Body of pancreas (tissue), 4 donors: ENCODE measurements at regions not wholly inside any gene's neighbourhood (a gene's known extent, or its start where the extent isn't known, plus 50 kb on each side); places are given as distances from the start of the nearest gene placed in this dataset.
"Not testable (repeated sequence)": the region's sequence is repeated elsewhere in the genome, so short reads cannot be mapped to it uniquely, and the experiment has no call there.

Experiments
- ATAC-seq: fragments of 150-250 bp; one replicate; pipeline ENCODE4 v1.9.1; 2016
- DNase-seq, 4 donors: peaks; one replicate each; pipeline ENCODE4 v3.0.0-alpha.2; 2019
- H3K27ac ChIP-seq, 4 donors: fragments of 200-600 bp; sonication (generic); 1 replicate in 3 of 4; 2 replicates in 1 of 4; pipeline versions ENCODE4 v1.5.1 to v1.6.1; 2016 to 2019; ENCODE audit warnings: mild to moderate bottlenecking in 1 of 4, mixed read lengths in 1 of 4, moderate library complexity in 1 of 4
- H3K27me3 ChIP-seq, 2 donors: fragments of 200-600 bp; sonication (generic); one replicate each; pipeline ENCODE4 v1.6.0; 2016; ENCODE audit warnings: mild to moderate bottlenecking in 1 of 2
- H3K36me3 ChIP-seq, 2 donors: fragments of 200-600 bp; sonication (generic); replicated peaks in 1 of 2; 2 replicates each; pipeline ENCODE4 v1.5.1; 2016; ENCODE audit warnings: low read depth in 2 of 2; ENCODE audit not compliant: insufficient read depth in 1 of 2
- H3K4me1 ChIP-seq: fragments of 200-600 bp; sonication (generic); one replicate; pipeline ENCODE4 v1.6.0; 2016
- H3K4me3 ChIP-seq, 2 donors: fragments of 200-600 bp; sonication (generic); 1 replicate in 1 of 2; 2 replicates in 1 of 2; pipeline ENCODE4 v1.5.1; 2016 to 2019
- H3K9me3 ChIP-seq, 3 donors: fragments of 200-600 bp; sonication (generic); 1 replicate in 2 of 3; 2 replicates in 1 of 3; pipeline ENCODE4 v1.5.1; 2016
- CTCF ChIP-seq, 7 experiments: fragments of 450-650 bp in 4 of 7; fragments of 200-600 bp in 3 of 7; sonication (generic) in 3 of 7; IDR thresholded peaks; one replicate each; pipeline ENCODE4 v1.5.1; 2016 to 2019; ENCODE audit warnings: antibody characterized with exemption in 7 of 7
- POLR2A ChIP-seq, 3 donors: fragments of 450-650 bp; IDR thresholded peaks; one replicate each; pipeline ENCODE4 v1.6.1; 2016; ENCODE audit warnings: antibody characterized with exemption in 3 of 3, mild to moderate bottlenecking in 2 of 3
- WGBS, 2 donors: methylation state at CpG; one replicate each; pipeline ENCODE4 v1.1.5; 2017; 5-methylcytosine and 5-hydroxymethylcytosine counted together
- intact Hi-C: fragments of 100-400 bp; cut with DNase I; formaldehyde crosslinking; loops from one replicate; pipeline ENCODE4 v1.15.1; 2023

- WGBS, 2 donors: 13 to 38% methylated on average over 1 of the region's 1 CpG
- DNase-seq (no peak), ATAC-seq (no peak)
- Histone ChIP-seq H3K4me1 (no peaks in the 10 kb centered on the region), H3K27me3 (no peaks in the 10 kb centered on the region), H3K36me3 (no peaks in the 10 kb centered on the region), H3K4me3 (no peak overlapping the region), H3K9me3 (no peaks in the 10 kb centered on the region), H3K27ac (no peak overlapping the region)
- intact Hi-C loops: no loop called here
- no peak for TF ChIP-seq CTCF (IDR thresholded peaks at IDR 0.05)
- no peak for TF ChIP-seq POLR2A (IDR thresholded peaks at IDR 0.05)
Measured at GRCh38 chr2:142710336-142710735, 167.1 kb upstream of the KYNU start.

GRCh38 chr2:142707318-142707717, 170.1 kb upstream of the KYNU start:
- Histone ChIP-seq H3K4me1 (no peaks in the 10 kb centered on the region), H3K27ac (no peak overlapping the region), H3K4me3 (no peak overlapping the region), H3K27me3 (no peaks in the 10 kb centered on the region), H3K9me3 (no peaks in the 10 kb centered on the region), H3K36me3 (no peaks in the 10 kb centered on the region)
- intact Hi-C loops: no loop called here
- TF ChIP-seq POLR2A (IDR thresholded peaks at IDR 0.05): no peak
- DNase-seq (no peak), ATAC-seq (no peak)
- 84 to 88% methylated on average over 14 of the region's 14 CpGs for WGBS, 2 donors

- ATAC-seq, H3K27ac ChIP-seq, DNase-seq, H3K36me3 ChIP-seq, H3K9me3 ChIP-seq, H3K27me3 ChIP-seq, intact Hi-C loops, H3K4me3 ChIP-seq, H3K4me1 ChIP-seq: not testable (repeated sequence)
- 86 to 89% methylated on average over 3 to 5 of the region's 24 CpGs for WGBS, 2 donors
Measured at GRCh38 chr2:142702397-142702796, 175.1 kb upstream of the KYNU start.

- H3K27ac ChIP-seq: peak overlapping the region in 2 of 4 donors; percentile 15 to 29
- DNase-seq: peak in 2 of 4 donors; percentile 6 to 16
- H3K4me1 ChIP-seq, H3K36me3 ChIP-seq, H3K27me3 ChIP-seq, H3K9me3 ChIP-seq, H3K4me3 ChIP-seq, intact Hi-C loops: not testable (repeated sequence)
- 20 to 27% methylated on average over 11 of the region's 11 CpGs for WGBS, 2 donors
- peak; percentile 45 for ATAC-seq
Measured at GRCh38 chr2:142695350-142696257, 181.9 kb upstream of the KYNU start.

GRCh38 chr2:142694282-142694681, 183.2 kb upstream of the KYNU start:
- H3K36me3 ChIP-seq: no peaks in the 10 kb centered on the region
- no peak overlapping the region for H3K4me3 ChIP-seq
- intact Hi-C loops: no loop called here
- H3K9me3 ChIP-seq: no peaks in the 10 kb centered on the region
- no peak for ATAC-seq
- no peak for DNase-seq
- no peaks in the 10 kb centered on the region for H3K27me3 ChIP-seq
- H3K27ac ChIP-seq: no peak overlapping the region
- WGBS, 2 donors: 61 to 74% methylated on average over 2 of the region's 2 CpGs
- H3K4me1 ChIP-seq: peaks cover 8% of the 10 kb centered on the region
- no peak for TF ChIP-seq CTCF (IDR thresholded peaks at IDR 0.05)
- TF ChIP-seq POLR2A (IDR thresholded peaks at IDR 0.05): no peak

GRCh38 chr2:142693171-142693950, 184.1 kb upstream of the KYNU start:
- Histone ChIP-seq H3K27ac (no peak overlapping the region), H3K4me1 (peaks cover 8% of the 10 kb centered on the region), H3K4me3 (no peak overlapping the region), H3K9me3 (no peaks in the 10 kb centered on the region), H3K27me3 (no peaks in the 10 kb centered on the region), H3K36me3 (no peaks in the 10 kb centered on the region)
- intact Hi-C loops: no loop called here
- no peak for TF ChIP-seq POLR2A (IDR thresholded peaks at IDR 0.05)
- no peak for TF ChIP-seq CTCF (IDR thresholded peaks at IDR 0.05)
- no peak for ATAC-seq
- 40 to 60% methylated on average over 4 of the region's 4 CpGs for WGBS, 2 donors
- DNase-seq: no peak
